Gastrocnemius medialis (tissue), 4 donors: ENCODE measurements at regions not wholly inside any gene's neighbourhood (a gene's known extent, or its start where the extent isn't known, plus 50 kb on each side); places are given as distances from the start of the nearest gene placed in this dataset.
"Not testable (repeated sequence)": the region's sequence is repeated elsewhere in the genome, so short reads cannot be mapped to it uniquely, and the experiment has no call there.

Experiments
- CTCF ChIP-seq, 5 experiments: fragments of 450-650 bp in 3 of 5; fragments of 200-600 bp in 2 of 5; sonication (generic) in 2 of 5; IDR thresholded peaks in 4 of 5; conservative IDR thresholded peaks in 1 of 5; 1 replicate in 4 of 5; 2 replicates in 1 of 5; pipeline ENCODE4 v1.5.1; 2016 to 2019; ENCODE audit warnings: antibody characterized with exemption in 5 of 5, mild to moderate bottlenecking in 3 of 5, moderate library complexity in 3 of 5
- POLR2A ChIP-seq, 2 donors: fragments of 450-650 bp; IDR thresholded peaks; one replicate each; pipeline ENCODE4 v1.6.1; 2017; ENCODE audit warnings: antibody characterized with exemption in 2 of 2, mild to moderate bottlenecking in 2 of 2, moderate library complexity in 2 of 2

- TF ChIP-seq CTCF (IDR thresholded peaks at IDR 0.05 in 4 of 5, conservative IDR thresholded peaks at IDR 0.05 in 1 of 5); POLR2A (IDR thresholded peaks at IDR 0.05): not testable (repeated sequence)
Measured at GRCh38 chr11:67840599-67840998, 163.3 kb downstream of the UNC93B1 start.
